OCI-LY7 (cell line): ENCODE measurements at regions not wholly inside any gene's neighbourhood (a gene's known extent, or its start where the extent isn't known, plus 50 kb on each side); places are given as distances from the start of the nearest gene placed in this dataset.
A peak's percentile ranks its signal among the peaks of the same experiment; 100 is the strongest.

Experiments used
- BruUV-seq: library from RNA; stranded (reverse); fragments of 400-500 nt; replicated peaks from 2 replicates; lab custom pipeline; 2021; lab: Mats Ljungman, UMichigan
- CTCF ChIA-PET: fragments of 300-600 bp; sonication (Branson Sonifier 250); formaldehyde crosslinking; loops from one replicate; lab custom pipeline; 2022; ENCODE audit warnings: antibody characterized with exemption; ENCODE audit not compliant: unreplicated experiment; lab: Charles Lee
- POLR2A ChIA-PET: fragments of 300-600 bp; sonication (Branson Sonifier 250); formaldehyde crosslinking; loops from one replicate; lab custom pipeline; 2022; ENCODE audit warnings: antibody characterized with exemption; lab: Charles Lee
- DNase-seq: peaks from one replicate; pipeline ENCODE4 v3.0.0-alpha.2; 2015; ENCODE audit warnings: low spot score
- H2AFZ ChIP-seq: fragments of 200-600 bp; sonication (generic), shearing (Covaris generic); 2 replicates; pipeline ENCODE4 v1.6.1; 2014; ENCODE audit warnings: mild to moderate bottlenecking, antibody characterized with exemption, low read length, moderate library complexity
- H3K27ac ChIP-seq: fragments of 200-600 bp; sonication (generic); 2 replicates; pipeline ENCODE4 v1.5.1; 2014; ENCODE audit warnings: mixed run types, low read depth, mild to moderate bottlenecking, moderate library complexity, low read length, inconsistent platforms; ENCODE audit not compliant: poor library complexity, severe bottlenecking
- H3K36me3 ChIP-seq: fragments of 200-600 bp; sonication (generic); 2 replicates; pipeline ENCODE4 v1.6.1; 2014; ENCODE audit warnings: mild to moderate bottlenecking, antibody characterized with exemption, low read length, moderate library complexity, mixed read lengths; ENCODE audit not compliant: insufficient read depth
- H3K4me1 ChIP-seq: fragments of 200-600 bp; sonication (generic); 2 replicates; pipeline ENCODE4 v1.5.1; 2014; ENCODE audit warnings: mild to moderate bottlenecking, low read length; ENCODE audit not compliant: insufficient read depth, poor library complexity, severe bottlenecking
- H3K4me2 ChIP-seq: fragments of 200-600 bp; sonication (generic); 2 replicates; pipeline ENCODE4 v1.6.1; 2014; ENCODE audit warnings: mild to moderate bottlenecking, low read length
- H3K4me3 ChIP-seq: fragments of 200-600 bp; sonication (generic); 2 replicates; pipeline ENCODE4 v1.5.1; 2014; ENCODE audit warnings: mild to moderate bottlenecking, low read depth, low read length; ENCODE audit not compliant: poor library complexity, severe bottlenecking
- H3K79me2 ChIP-seq: fragments of 200-600 bp; sonication (generic); 2 replicates; pipeline ENCODE4 v1.6.1; 2016; ENCODE audit warnings: low read depth, mild to moderate bottlenecking, low read length, moderate library complexity, mixed read lengths; ENCODE audit not compliant: insufficient read depth
- H3K9me2 ChIP-seq: fragments of 200-600 bp; sonication (generic); 2 replicates; pipeline ENCODE4 v1.6.1; 2016; ENCODE audit warnings: mild to moderate bottlenecking, low read length, mixed read lengths; ENCODE audit not compliant: insufficient read depth
- H3K9me3 ChIP-seq: fragments of 200-600 bp; sonication (generic); 2 replicates; pipeline ENCODE4 v1.6.1; 2014; ENCODE audit warnings: mild to moderate bottlenecking, mixed run types, low read length, mixed read lengths
- H4K20me1 ChIP-seq: fragments of 200-600 bp; sonication (generic); 2 replicates; pipeline ENCODE4 v1.6.1; 2014; ENCODE audit warnings: mild to moderate bottlenecking, antibody characterized with exemption, low read length, moderate library complexity, mixed read lengths; ENCODE audit not compliant: insufficient read depth
- EZH2phosphoT487 ChIP-seq: fragments of 200-600 bp; sonication (generic); IDR thresholded peaks from 2 replicates; pipeline ENCODE4 v1.6.1; 2018; ENCODE audit warnings: low read depth, borderline replicate concordance, mild to moderate bottlenecking, mixed run types, antibody characterized with exemption, low read length, moderate library complexity, mixed read lengths
- intact Hi-C: fragments of 100-400 bp; cut with micrococcal nuclease; formaldehyde crosslinking; loops from one replicate; pipeline ENCODE4 v1.10.0; 2022; ENCODE audit not compliant: unreplicated experiment
- TF ChIP-seq, protein P1 (sequence below): fragments of 200-600 bp; sonication (generic); conservative IDR thresholded peaks from 2 replicates; pipeline ENCODE4 v1.5.1; 2014; ENCODE audit warnings: mild to moderate bottlenecking, antibody characterized with exemption, low read length, moderate library complexity, mixed read lengths

DNA sequence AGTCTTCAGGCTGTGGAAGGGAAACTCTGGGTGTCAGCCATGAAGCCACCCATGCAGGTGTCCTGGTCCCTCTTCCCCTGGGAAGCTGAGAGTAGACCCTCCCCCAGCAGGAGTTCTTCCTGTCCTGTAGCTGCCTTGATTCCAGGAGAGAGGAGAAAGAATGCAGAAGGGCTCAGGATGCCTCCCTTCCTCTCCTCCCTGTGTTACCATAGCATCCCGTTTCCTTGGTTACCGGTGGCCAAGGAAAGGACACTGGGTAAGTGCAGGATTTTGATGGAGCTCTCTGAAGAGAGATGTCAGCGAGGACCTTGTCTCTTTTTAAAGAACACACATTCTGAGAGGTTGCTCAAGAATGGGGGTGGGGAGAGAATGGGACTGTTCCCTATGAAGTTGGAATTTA lies 304.1 kb upstream of the N4BP1 start:
- no peak overlapping the region for H3K4me3 ChIP-seq
- no peaks in the 10 kb centered on the region; the same call in 1 of the 2 replicates for H4K20me1 ChIP-seq
- POLR2A ChIA-PET = no interaction called here
- no TSS peak for BruUV-seq
- intact Hi-C loops = no loop called here
- no peak overlapping the region for H2AFZ ChIP-seq
- H3K4me2 ChIP-seq = no peak overlapping the region
- H3K4me1 ChIP-seq = peaks cover 3% of the 10 kb centered on the region
- no peaks in the 10 kb centered on the region for H3K36me3 ChIP-seq
- CTCF ChIA-PET = interaction anchor here (0.5 kb wide), 1 partner anchor 53 kb away, joined by 3 read pairs; no protein-coding TSS in a partner anchor
- no peak for TF ChIP-seq EZH2phosphoT487
- TF ChIP-seq, protein P1, sequence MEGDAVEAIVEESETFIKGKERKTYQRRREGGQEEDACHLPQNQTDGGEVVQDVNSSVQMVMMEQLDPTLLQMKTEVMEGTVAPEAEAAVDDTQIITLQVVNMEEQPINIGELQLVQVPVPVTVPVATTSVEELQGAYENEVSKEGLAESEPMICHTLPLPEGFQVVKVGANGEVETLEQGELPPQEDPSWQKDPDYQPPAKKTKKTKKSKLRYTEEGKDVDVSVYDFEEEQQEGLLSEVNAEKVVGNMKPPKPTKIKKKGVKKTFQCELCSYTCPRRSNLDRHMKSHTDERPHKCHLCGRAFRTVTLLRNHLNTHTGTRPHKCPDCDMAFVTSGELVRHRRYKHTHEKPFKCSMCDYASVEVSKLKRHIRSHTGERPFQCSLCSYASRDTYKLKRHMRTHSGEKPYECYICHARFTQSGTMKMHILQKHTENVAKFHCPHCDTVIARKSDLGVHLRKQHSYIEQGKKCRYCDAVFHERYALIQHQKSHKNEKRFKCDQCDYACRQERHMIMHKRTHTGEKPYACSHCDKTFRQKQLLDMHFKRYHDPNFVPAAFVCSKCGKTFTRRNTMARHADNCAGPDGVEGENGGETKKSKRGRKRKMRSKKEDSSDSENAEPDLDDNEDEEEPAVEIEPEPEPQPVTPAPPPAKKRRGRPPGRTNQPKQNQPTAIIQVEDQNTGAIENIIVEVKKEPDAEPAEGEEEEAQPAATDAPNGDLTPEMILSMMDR = no peak
- H3K9me3 ChIP-seq = no peaks in the 10 kb centered on the region
- H3K9me2 ChIP-seq = no peaks in the 10 kb centered on the region
- no peak for DNase-seq
- no peaks in the 10 kb centered on the region for H3K79me2 ChIP-seq
- H3K27ac ChIP-seq = no peak overlapping the region

GRCh38 chr16:48913384-48913783 lies 303.4 kb upstream of the N4BP1 start:
- Histone ChIP-seq H3K36me3 (no peaks in the 10 kb centered on the region), H3K9me2 (no peaks in the 10 kb centered on the region), H3K27ac (no peak overlapping the region), H3K79me2 (no peaks in the 10 kb centered on the region), H3K4me2 (no peak overlapping the region), H4K20me1 (no peaks in the 10 kb centered on the region; the same call in 1 of the 2 replicates), H3K4me1 (peaks cover 3% of the 10 kb centered on the region), H3K9me3 (no peaks in the 10 kb centered on the region), H3K4me3 (no peak overlapping the region), H2AFZ (no peak overlapping the region)
- intact Hi-C loops = no loop called here
- CTCF ChIA-PET = no interaction called here
- DNase-seq = no peak
- TF ChIP-seq EZH2phosphoT487 = no peak
- TF ChIP-seq, protein P1 = no peak
- BruUV-seq = no TSS peak
- POLR2A ChIA-PET = no interaction called here

DNA sequence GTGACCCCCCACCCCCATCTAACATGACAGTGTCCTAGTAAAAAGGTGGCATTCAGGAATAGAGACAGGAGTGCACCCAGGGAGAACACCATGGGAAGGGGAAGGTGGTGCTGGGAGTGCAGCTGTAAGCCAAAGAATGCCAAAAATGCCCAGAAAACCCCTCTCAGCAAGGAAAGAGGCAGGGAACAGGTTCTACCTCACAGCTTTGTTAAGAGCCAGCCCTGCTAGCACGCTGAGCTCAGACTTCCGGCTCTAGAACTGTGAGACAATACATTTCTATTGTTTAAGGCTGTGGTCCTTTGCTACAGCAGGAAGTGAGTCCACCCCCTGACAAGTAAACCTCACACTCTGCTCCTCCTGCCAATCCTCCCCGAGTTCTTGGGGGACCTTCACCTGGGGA lies 302.4 kb upstream of the N4BP1 start:
- H3K36me3 ChIP-seq = no peaks in the 10 kb centered on the region
- no peak overlapping the region for H3K4me3 ChIP-seq
- TF ChIP-seq, protein P1 = no peak
- no peak for TF ChIP-seq EZH2phosphoT487
- H4K20me1 ChIP-seq = no peaks in the 10 kb centered on the region; the same call in 1 of the 2 replicates
- BruUV-seq = no TSS peak
- ChIA-PET POLR2A (no interaction called here), CTCF (no interaction called here)
- peaks cover 3% of the 10 kb centered on the region for H3K4me1 ChIP-seq
- DNase-seq = peak; percentile 4
- H2AFZ ChIP-seq = no peak overlapping the region
- H3K79me2 ChIP-seq = no peaks in the 10 kb centered on the region
- no peaks in the 10 kb centered on the region for H3K9me2 ChIP-seq
- H3K4me2 ChIP-seq = no peak overlapping the region
- intact Hi-C loops = no loop called here
- no peaks in the 10 kb centered on the region for H3K9me3 ChIP-seq
- no peak overlapping the region for H3K27ac ChIP-seq
